T-helper 9 cell (primary cell): ENCODE measurements at regions not wholly inside any gene's neighbourhood (a gene's known extent, or its start where the extent isn't known, plus 50 kb on each side); places are given as distances from the start of the nearest gene placed in this dataset.

Experiments used
- DNase-seq: peaks from one replicate; pipeline ENCODE4 v3.0.0-alpha.2; 2020

- DNase-seq: no peak
These were observed 413.2 kb downstream of the EFNB2 start for GRCh38 chr13:106122234-106122633.

- no peak for DNase-seq
These were observed 414.2 kb downstream of the EFNB2 start for GRCh38 chr13:106121173-106121754.

- no peak for DNase-seq
These were observed 416.5 kb downstream of the EFNB2 start for GRCh38 chr13:106118996-106119395.

GRCh38 chr13:106118050-106118449 is 417.4 kb downstream of the EFNB2 start:
- no peak for DNase-seq

- DNase-seq: no peak
These were observed 417.8 kb downstream of the EFNB2 start for GRCh38 chr13:106117640-106118039.

- no peak for DNase-seq
These were observed 418.4 kb downstream of the EFNB2 start for GRCh38 chr13:106117035-106117434.

GRCh38 chr13:106115081-106115480 is 420.4 kb downstream of the EFNB2 start:
- no peak for DNase-seq

GRCh38 chr13:106113796-106114195 is 421.7 kb downstream of the EFNB2 start:
- no peak for DNase-seq

GRCh38 chr13:106112191-106112590 is 423.3 kb downstream of the EFNB2 start:
- no peak for DNase-seq

- no peak for DNase-seq
These were observed 425.1 kb downstream of the EFNB2 start for GRCh38 chr13:106110241-106110855.

GRCh38 chr13:106109391-106109791 is 426.1 kb downstream of the EFNB2 start:
- DNase-seq: no peak

- no peak for DNase-seq
These were observed 427.1 kb downstream of the EFNB2 start for GRCh38 chr13:106108346-106108745.

- no peak for DNase-seq
These were observed 428.4 kb downstream of the EFNB2 start for GRCh38 chr13:106107061-106107460.

GRCh38 chr13:106105153-106105552 is 430.3 kb downstream of the EFNB2 start:
- no peak for DNase-seq

- no peak for DNase-seq
These were observed 431.1 kb downstream of the EFNB2 start for GRCh38 chr13:106104281-106104901.

- no peak for DNase-seq
These were observed 431.7 kb downstream of the EFNB2 start for GRCh38 chr13:106103779-106104178.

- no peak for DNase-seq
These were observed 432.7 kb downstream of the EFNB2 start for GRCh38 chr13:106102786-106103185.

GRCh38 chr13:106101201-106101600 is 434.3 kb downstream of the EFNB2 start:
- DNase-seq: no peak

- DNase-seq: no peak
These were observed 435.1 kb downstream of the EFNB2 start for GRCh38 chr13:106100171-106100919.

GRCh38 chr13:106099765-106100164 is 435.7 kb downstream of the EFNB2 start:
- DNase-seq: no peak

- no peak for DNase-seq
These were observed 436.7 kb downstream of the EFNB2 start for GRCh38 chr13:106098778-106099177.

- no peak for DNase-seq
These were observed 438.8 kb downstream of the EFNB2 start for GRCh38 chr13:106096661-106097092.

- DNase-seq: no peak
These were observed 439.5 kb downstream of the EFNB2 start for GRCh38 chr13:106095919-106096318.

- DNase-seq: no peak
These were observed 440.1 kb downstream of the EFNB2 start for GRCh38 chr13:106095406-106095805.
